CD14-positive monocyte (primary cell): ENCODE measurements at regions not wholly inside any gene's neighbourhood (a gene's known extent, or its start where the extent isn't known, plus 50 kb on each side); places are given as distances from the start of the nearest gene placed in this dataset.

Experiments used
- DNase-seq, 3 donors: peaks; one replicate each; pipeline ENCODE4 v3.0.0-alpha.2; 2011 to 2022
- H2AFZ ChIP-seq: 2 replicates; pipeline ENCODE4 v1.6.0; 2012; ENCODE audit warnings: mild to moderate bottlenecking, low read depth, low read length, inconsistent platforms; ENCODE audit not compliant: insufficient read depth, poor library complexity, severe bottlenecking
- H3K27ac ChIP-seq, 2 donors: 1 replicate in 1 of 2; 2 replicates in 1 of 2; pipeline ENCODE4 v1.5.1; 2012 to 2013; ENCODE audit warnings: low read length in 2 of 2, control low read depth in 1 of 2, inconsistent platforms in 1 of 2, low read depth in 1 of 2, mild to moderate bottlenecking in 1 of 2
- H3K27me3 ChIP-seq, 2 donors: one replicate each; pipeline versions ENCODE4 v1.6.0 to v1.6.1; 2011 to 2013; ENCODE audit warnings: low read length in 2 of 2; ENCODE audit not compliant: control insufficient read depth in 2 of 2, insufficient read depth in 2 of 2
- H3K36me3 ChIP-seq, 2 donors: replicated peaks in 1 of 2; 1 replicate in 1 of 2; 2 replicates in 1 of 2; pipeline versions ENCODE4 v1.5.1 to v1.6.1; 2012 to 2013; ENCODE audit warnings: low read length in 2 of 2, control low read depth in 1 of 2, inconsistent platforms in 1 of 2, mild to moderate bottlenecking in 1 of 2; ENCODE audit not compliant: insufficient read depth in 2 of 2, control insufficient read depth in 1 of 2
- H3K4me1 ChIP-seq, 2 donors: 1 replicate in 1 of 2; 2 replicates in 1 of 2; pipeline versions ENCODE4 v1.5.1 to v1.6.1; 2012 to 2013; ENCODE audit warnings: low read length in 2 of 2, control low read depth in 1 of 2, inconsistent platforms in 1 of 2, mild to moderate bottlenecking in 1 of 2, moderate library complexity in 1 of 2; ENCODE audit not compliant: insufficient read depth in 2 of 2, control insufficient read depth in 1 of 2
- H3K4me2 ChIP-seq: replicated peaks from 2 replicates; pipeline ENCODE3; 2012; ENCODE audit warnings: low read length, moderate library complexity, mild to moderate bottlenecking; ENCODE audit not compliant: poor library complexity, severe bottlenecking; ENCODE audit errors: extremely low read depth
- H3K4me3 ChIP-seq, 3 experiments: fragments of 200-600 bp in 1 of 3; sonication (generic) in 1 of 3; replicated peaks in 1 of 3; 1 replicate in 2 of 3; 2 replicates in 1 of 3; pipeline ENCODE4 v1.5.1; 2011 to 2013; ENCODE audit warnings: low read length in 3 of 3, mild to moderate bottlenecking in 3 of 3, control low read depth in 2 of 3, low read depth in 2 of 3, inconsistent platforms in 1 of 3, moderate library complexity in 1 of 3
- H3K79me2 ChIP-seq: 2 replicates; pipeline ENCODE4 v1.6.0; 2012; ENCODE audit warnings: mild to moderate bottlenecking, control low read depth, inconsistent platforms, low read length, moderate library complexity; ENCODE audit not compliant: insufficient read depth
- H3K9ac ChIP-seq: 2 replicates; pipeline ENCODE4 v1.6.0; 2017; ENCODE audit warnings: low read length, mild to moderate bottlenecking; ENCODE audit not compliant: insufficient read depth, poor library complexity, severe bottlenecking
- H3K9me3 ChIP-seq, 2 donors: replicated peaks in 1 of 2; 1 replicate in 1 of 2; 2 replicates in 1 of 2; pipeline versions ENCODE4 v1.5.1 to v1.6.1; 2012 to 2013; ENCODE audit warnings: low read length in 2 of 2, control low read depth in 1 of 2; ENCODE audit not compliant: control insufficient read depth in 1 of 2, insufficient read depth in 1 of 2
- H4K20me1 ChIP-seq: 2 replicates; pipeline ENCODE4 v1.6.0; 2012; ENCODE audit warnings: mild to moderate bottlenecking, low read length, control low read depth, moderate library complexity; ENCODE audit not compliant: insufficient read depth
- H3K27ac Mint-ChIP-seq, 7 donors: one replicate each; pipeline ENCODE4 v1.8.0; 2020; ENCODE audit warnings: mild to moderate bottlenecking in 7 of 7, mixed read lengths in 7 of 7, moderate library complexity in 6 of 7, inconsistent platforms in 2 of 7
- H3K27me3 Mint-ChIP-seq, 3 donors: one replicate each; pipeline ENCODE4 v1.8.0; 2021 to 2022; ENCODE audit warnings: low read depth in 3 of 3, mild to moderate bottlenecking in 3 of 3, mixed read lengths in 3 of 3, moderate library complexity in 3 of 3, inconsistent platforms in 1 of 3
- H3K36me3 Mint-ChIP-seq, 2 donors: one replicate each; pipeline ENCODE4 v1.8.0; 2020; ENCODE audit warnings: mixed read lengths in 2 of 2, inconsistent platforms in 1 of 2, mild to moderate bottlenecking in 1 of 2
- H3K4me1 Mint-ChIP-seq: one replicate; pipeline ENCODE4 v1.8.0; 2020; ENCODE audit warnings: mild to moderate bottlenecking, mixed read lengths
- H3K4me3 Mint-ChIP-seq, 2 donors: one replicate each; pipeline ENCODE4 v1.8.0; 2020; ENCODE audit warnings: mild to moderate bottlenecking in 2 of 2, mixed read lengths in 2 of 2, moderate library complexity in 1 of 2
- H3K9me3 Mint-ChIP-seq, 7 donors: one replicate each; pipeline ENCODE4 v1.8.0; 2020 to 2022; ENCODE audit warnings: mixed read lengths in 7 of 7, mild to moderate bottlenecking in 6 of 7, moderate library complexity in 6 of 7, inconsistent platforms in 2 of 7
- WGBS: methylation state at CpG from one replicate; pipeline ENCODE4 v1.1.5; 2013; ENCODE audit warnings: missing lambda C conversion rate; ENCODE audit not compliant: insufficient coverage; 5-methylcytosine and 5-hydroxymethylcytosine counted together
- intact Hi-C, 2 donors: fragments of 100-400 bp; cut with micrococcal nuclease; formaldehyde crosslinking; loops; one replicate each; pipeline versions ENCODE4 v1.15.0 to v1.15.1; 2023
- TF ChIP-seq, protein P1 (sequence below): fragments of 200-600 bp; IDR thresholded peaks from one replicate; pipeline ENCODE4 v1.8.0; 2022; ENCODE audit warnings: antibody characterized with exemption, mild to moderate bottlenecking

DNA sequence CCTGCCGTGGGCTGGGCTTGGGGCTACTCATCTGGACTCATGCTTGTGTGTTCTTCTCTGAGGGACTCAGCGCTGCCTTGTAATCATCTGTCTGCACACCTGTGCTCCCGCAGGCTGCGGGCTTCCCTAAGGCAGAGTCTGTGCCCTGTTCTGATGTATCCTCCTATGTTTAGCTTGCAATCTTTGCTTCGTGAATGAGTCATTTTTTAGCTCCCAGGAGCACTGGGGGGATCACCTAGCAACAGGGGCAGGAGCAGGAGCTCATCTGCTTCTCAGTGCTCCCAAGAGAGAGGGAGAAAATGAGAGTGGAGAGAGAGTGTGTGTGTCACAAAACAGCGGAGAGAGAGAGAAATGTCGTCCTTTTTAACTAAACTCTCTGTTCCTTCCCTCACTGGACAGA lies 202.4 kb upstream of the ZNF618 start:
- Histone ChIP-seq H3K4me1 (no peaks in the 10 kb centered on the region), H3K9me3 (no peaks in the 10 kb centered on the region), H3K4me3 (no peak overlapping the region), H2AFZ (no peak overlapping the region), H3K27me3 (no peaks in the 10 kb centered on the region), H3K9ac (no peak overlapping the region), H3K4me2 (no peak overlapping the region), H3K27ac (no peak overlapping the region), H3K79me2 (no peaks in the 10 kb centered on the region), H4K20me1 (no peaks in the 10 kb centered on the region), H3K36me3 (no peaks in the 10 kb centered on the region)
- H3K4me1 Mint-ChIP-seq: peaks cover 16% of the 10 kb centered on the region
- DNase-seq: no peak
- H3K36me3 Mint-ChIP-seq: no peaks in the 10 kb centered on the region
- H3K27me3 Mint-ChIP-seq: peaks cover 5 to 16% (median 6%) of the 10 kb centered on the region in 3 donors
- H3K27ac Mint-ChIP-seq: no peak overlapping the region
- no peak overlapping the region for H3K4me3 Mint-ChIP-seq
- intact Hi-C loops: no loop called here
- 95% methylated on average over 4 of the region's 7 CpGs for WGBS
- TF ChIP-seq, protein P1, sequence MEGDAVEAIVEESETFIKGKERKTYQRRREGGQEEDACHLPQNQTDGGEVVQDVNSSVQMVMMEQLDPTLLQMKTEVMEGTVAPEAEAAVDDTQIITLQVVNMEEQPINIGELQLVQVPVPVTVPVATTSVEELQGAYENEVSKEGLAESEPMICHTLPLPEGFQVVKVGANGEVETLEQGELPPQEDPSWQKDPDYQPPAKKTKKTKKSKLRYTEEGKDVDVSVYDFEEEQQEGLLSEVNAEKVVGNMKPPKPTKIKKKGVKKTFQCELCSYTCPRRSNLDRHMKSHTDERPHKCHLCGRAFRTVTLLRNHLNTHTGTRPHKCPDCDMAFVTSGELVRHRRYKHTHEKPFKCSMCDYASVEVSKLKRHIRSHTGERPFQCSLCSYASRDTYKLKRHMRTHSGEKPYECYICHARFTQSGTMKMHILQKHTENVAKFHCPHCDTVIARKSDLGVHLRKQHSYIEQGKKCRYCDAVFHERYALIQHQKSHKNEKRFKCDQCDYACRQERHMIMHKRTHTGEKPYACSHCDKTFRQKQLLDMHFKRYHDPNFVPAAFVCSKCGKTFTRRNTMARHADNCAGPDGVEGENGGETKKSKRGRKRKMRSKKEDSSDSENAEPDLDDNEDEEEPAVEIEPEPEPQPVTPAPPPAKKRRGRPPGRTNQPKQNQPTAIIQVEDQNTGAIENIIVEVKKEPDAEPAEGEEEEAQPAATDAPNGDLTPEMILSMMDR: no peak
- peaks cover 0 to 7% (median 3%) of the 10 kb centered on the region in 7 donors for H3K9me3 Mint-ChIP-seq

DNA sequence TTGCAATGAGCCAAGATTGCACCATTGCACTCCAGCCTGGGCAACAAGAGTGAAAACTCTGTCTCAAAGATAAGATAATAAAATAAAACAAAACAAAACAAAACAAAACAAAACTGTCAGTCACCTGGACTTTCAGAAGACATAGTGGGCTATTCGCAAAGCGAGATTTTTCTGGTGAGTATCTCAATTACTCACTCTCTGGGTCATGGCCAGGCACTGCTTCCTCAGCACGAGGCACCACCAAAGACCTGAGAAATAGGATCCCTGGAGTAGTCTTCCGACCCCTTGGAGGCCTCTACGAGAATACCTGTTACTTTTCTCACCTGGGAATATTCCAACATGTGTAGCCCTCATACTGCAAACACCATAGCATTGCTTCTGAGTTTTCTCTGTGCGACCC lies 201.7 kb upstream of the ZNF618 start:
- Histone ChIP-seq H3K4me2 (no peak overlapping the region), H3K79me2 (no peaks in the 10 kb centered on the region), H3K27me3 (no peaks in the 10 kb centered on the region), H3K9me3 (no peaks in the 10 kb centered on the region), H3K27ac (no peak overlapping the region), H3K36me3 (no peaks in the 10 kb centered on the region), H4K20me1 (no peaks in the 10 kb centered on the region), H3K4me3 (no peak overlapping the region), H2AFZ (no peak overlapping the region), H3K4me1 (no peaks in the 10 kb centered on the region), H3K9ac (no peak overlapping the region)
- DNase-seq: no peak
- Mint-ChIP-seq H3K9me3 (peaks cover 0 to 7% (median 3%) of the 10 kb centered on the region in 7 donors), H3K27me3 (peaks cover 4 to 16% (median 6%) of the 10 kb centered on the region in 3 donors), H3K4me1 (peaks cover 13% of the 10 kb centered on the region), H3K4me3 (no peak overlapping the region), H3K36me3 (no peaks in the 10 kb centered on the region), H3K27ac (no peak overlapping the region)
- TF ChIP-seq, protein P1: no peak
- intact Hi-C loops: no loop called here
- WGBS: 85% methylated on average over 3 of the region's 6 CpGs
